Spleen (tissue), 11 donors: ENCODE measurements at regions not wholly inside any gene's neighbourhood (a gene's known extent, or its start where the extent isn't known, plus 50 kb on each side); places are given as distances from the start of the nearest gene placed in this dataset.
"Not testable (repeated sequence)": the region's sequence is repeated elsewhere in the genome, so short reads cannot be mapped to it uniquely, and the experiment has no call there.

Experiments used
- DNase-seq: peaks from one replicate; pipeline ENCODE4 v3.0.0-alpha.2; 2020
- H3K27ac ChIP-seq, 8 donors: fragments of 200-600 bp; sonication (generic) in 7 of 8; 1 replicate in 4 of 8; 2 replicates in 4 of 8; pipeline versions ENCODE4 v1.5.0 to v1.8.0; 2016 to 2021; ENCODE audit warnings: inconsistent platforms in 4 of 8, mild to moderate bottlenecking in 4 of 8, moderate library complexity in 1 of 8
- H3K27me3 ChIP-seq, 7 donors: fragments of 200-600 bp; sonication (generic) in 6 of 7; replicated peaks in 1 of 7; 1 replicate in 4 of 7; 2 replicates in 3 of 7; pipeline versions ENCODE4 v1.5.0 to v1.8.0; 2016 to 2021; ENCODE audit warnings: inconsistent platforms in 3 of 7, mild to moderate bottlenecking in 1 of 7
- H3K36me3 ChIP-seq, 6 donors: fragments of 200-600 bp; sonication (generic) in 5 of 6; 1 replicate in 4 of 6; 2 replicates in 2 of 6; pipeline versions ENCODE4 v1.5.0 to v1.8.0; 2016 to 2021; ENCODE audit warnings: inconsistent platforms in 2 of 6
- H3K4me1 ChIP-seq, 6 donors: fragments of 200-600 bp; sonication (generic) in 5 of 6; 1 replicate in 3 of 6; 2 replicates in 3 of 6; pipeline versions ENCODE4 v1.5.0 to v1.8.0; 2016 to 2021; ENCODE audit warnings: inconsistent platforms in 3 of 6
- H3K4me3 ChIP-seq, 8 donors: fragments of 200-600 bp; sonication (generic) in 7 of 8; 1 replicate in 4 of 8; 2 replicates in 4 of 8; pipeline versions ENCODE4 v1.5.0 to v1.8.0; 2016 to 2021; ENCODE audit warnings: inconsistent platforms in 4 of 8, mild to moderate bottlenecking in 4 of 8, moderate library complexity in 2 of 8
- H3K9me3 ChIP-seq, 8 donors: fragments of 200-600 bp; sonication (generic) in 7 of 8; 1 replicate in 4 of 8; 2 replicates in 4 of 8; pipeline versions ENCODE4 v1.5.0 to v1.8.0; 2016 to 2021; ENCODE audit warnings: inconsistent platforms in 4 of 8
- POLR2A ChIP-seq, 3 donors: fragments of 450-650 bp; IDR thresholded peaks; one replicate each; pipeline ENCODE4 v1.5.1; 2017; ENCODE audit warnings: antibody characterized with exemption in 3 of 3, mild to moderate bottlenecking in 1 of 3
- POLR2AphosphoS5 ChIP-seq, 3 donors: sonication (generic); formaldehyde crosslinking; IDR thresholded peaks; one replicate each; pipeline ENCODE4 v1.5.1; 2017; ENCODE audit warnings: antibody characterized with exemption in 3 of 3
- WGBS, 5 donors: extraction: QIAGEN DNeasy Blood & Tissue Kit in 3 of 5; methylation state at CpG; one replicate each; pipeline versions ENCODE4 v1.1.5 to v1.1.7; 2013 to 2018; 5-methylcytosine and 5-hydroxymethylcytosine counted together
- intact Hi-C: fragments of 100-400 bp; cut with DNase I; formaldehyde crosslinking; loops from one replicate; pipeline ENCODE4 v1.15.0; 2023; ENCODE audit warnings: low total_unique reads
- TF ChIP-seq, protein P1 (sequence below), 11 experiments: fragments of 200-600 bp in 7 of 11; fragments of 450-650 bp in 4 of 11; sonication (generic) in 4 of 11; IDR thresholded peaks in 8 of 11; conservative IDR thresholded peaks in 3 of 11; 1 replicate in 7 of 11; 2 replicates in 4 of 11; pipeline versions ENCODE4 v1.4.0 to v1.8.0; 2016 to 2021; ENCODE audit warnings: antibody characterized with exemption in 11 of 11, inconsistent platforms in 4 of 11, mild to moderate bottlenecking in 1 of 11
- donor health status: healthy with polysubstance abuse.
- donor health status: DM: no; HTN: no; CAD: no; lungs with moderate emphysema.
- donor health status: DM: no; HTN: no; CAD: no.
- donor health status: Bipolar disorder and iron deficiency.
- donor health status: healthy.
- donor health status: DM: no; HTN: no; CAD: no.
- donor health status: DM: yes; HTN: yes; CAD: no.

DNA sequence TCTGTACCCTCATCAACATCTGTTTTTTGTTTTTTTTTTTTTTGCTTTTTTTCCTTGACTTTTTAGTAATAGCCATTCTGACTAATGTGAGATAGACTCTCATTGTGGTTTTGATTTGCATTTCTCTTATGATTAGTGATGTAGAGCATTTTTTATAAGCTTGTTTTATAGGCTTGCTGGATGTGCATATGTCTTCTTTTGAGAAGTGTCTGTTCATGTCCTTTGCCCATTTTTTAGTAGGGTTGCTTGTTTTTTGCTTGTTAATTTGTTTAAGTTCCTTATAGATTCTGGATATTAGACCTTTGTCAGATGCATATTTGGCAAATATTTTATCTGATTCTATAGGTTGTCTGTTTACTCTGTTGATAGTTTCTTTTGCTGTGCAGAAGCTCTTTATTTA is 53.5 kb upstream of the FAR1 start:
- H3K9me3 ChIP-seq, result peaks cover 0 to 66% (median 55%) of the 10 kb centered on the region in 8 donors
- H3K27me3 ChIP-seq, H3K27ac ChIP-seq, H3K4me3 ChIP-seq, DNase-seq, intact Hi-C loops, H3K36me3 ChIP-seq, H3K4me1 ChIP-seq: not testable (repeated sequence)

DNA sequence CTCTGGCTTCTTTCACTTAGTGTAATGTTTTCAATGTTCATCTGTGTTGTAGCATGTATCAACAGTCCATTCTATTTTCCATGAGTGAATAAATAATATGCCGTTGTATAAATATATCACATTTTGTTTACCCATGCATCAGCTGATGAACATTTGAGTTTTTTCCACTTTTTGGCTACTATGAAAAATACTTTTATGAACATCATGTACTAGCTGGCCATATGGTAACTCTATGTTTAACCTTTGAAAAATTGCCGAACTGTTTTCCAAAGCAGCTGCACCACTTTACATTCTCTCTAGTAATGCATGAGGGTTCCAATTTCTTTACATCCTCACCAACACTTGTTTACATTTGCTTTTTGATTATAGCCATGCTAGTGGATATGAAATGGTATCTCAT is 59.8 kb upstream of the FAR1 start:
- Histone ChIP-seq H3K27me3 (no peaks in the 10 kb centered on the region), H3K4me1 (no peaks in the 10 kb centered on the region), H3K36me3 (no peaks in the 10 kb centered on the region), H3K4me3 (no peak overlapping the region), H3K9me3 (peaks cover 0 to 6% (median 3%) of the 10 kb centered on the region in 8 donors), H3K27ac (no peak overlapping the region)
- no peak for TF ChIP-seq POLR2A (IDR thresholded peaks at IDR 0.05)
- no peak for TF ChIP-seq POLR2AphosphoS5 (IDR thresholded peaks at IDR 0.05)
- TF ChIP-seq, protein P1, sequence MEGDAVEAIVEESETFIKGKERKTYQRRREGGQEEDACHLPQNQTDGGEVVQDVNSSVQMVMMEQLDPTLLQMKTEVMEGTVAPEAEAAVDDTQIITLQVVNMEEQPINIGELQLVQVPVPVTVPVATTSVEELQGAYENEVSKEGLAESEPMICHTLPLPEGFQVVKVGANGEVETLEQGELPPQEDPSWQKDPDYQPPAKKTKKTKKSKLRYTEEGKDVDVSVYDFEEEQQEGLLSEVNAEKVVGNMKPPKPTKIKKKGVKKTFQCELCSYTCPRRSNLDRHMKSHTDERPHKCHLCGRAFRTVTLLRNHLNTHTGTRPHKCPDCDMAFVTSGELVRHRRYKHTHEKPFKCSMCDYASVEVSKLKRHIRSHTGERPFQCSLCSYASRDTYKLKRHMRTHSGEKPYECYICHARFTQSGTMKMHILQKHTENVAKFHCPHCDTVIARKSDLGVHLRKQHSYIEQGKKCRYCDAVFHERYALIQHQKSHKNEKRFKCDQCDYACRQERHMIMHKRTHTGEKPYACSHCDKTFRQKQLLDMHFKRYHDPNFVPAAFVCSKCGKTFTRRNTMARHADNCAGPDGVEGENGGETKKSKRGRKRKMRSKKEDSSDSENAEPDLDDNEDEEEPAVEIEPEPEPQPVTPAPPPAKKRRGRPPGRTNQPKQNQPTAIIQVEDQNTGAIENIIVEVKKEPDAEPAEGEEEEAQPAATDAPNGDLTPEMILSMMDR (IDR thresholded peaks at IDR 0.05 in 8 of 11, conservative IDR thresholded peaks at IDR 0.05 in 3 of 11), result no peak
- intact Hi-C loops, result no loop called here
- 25 to 75% (median 70%) methylated on average over 2 of the region's 2 CpGs for WGBS, 5 donors
- no peak for DNase-seq

DNA sequence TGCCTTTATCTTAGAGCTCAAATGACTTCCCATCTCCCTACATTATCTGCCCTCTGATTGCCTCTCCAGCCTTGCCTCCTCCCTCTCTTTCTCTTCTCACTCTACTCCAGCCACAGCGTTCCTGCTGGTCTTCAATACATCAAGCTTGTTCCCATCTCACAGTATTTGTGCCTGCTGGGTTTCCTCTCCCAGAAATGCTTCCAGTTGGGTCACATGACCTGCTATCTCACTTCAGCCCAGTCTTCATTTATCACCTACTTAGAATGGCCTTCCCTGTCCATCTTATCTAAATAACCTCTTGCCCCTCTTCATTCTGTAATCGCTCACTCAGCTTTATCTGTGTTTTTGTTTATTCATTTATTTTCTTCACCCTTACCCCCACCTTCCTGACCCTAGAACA is 61.8 kb upstream of the FAR1 start:
- intact Hi-C loops, result no loop called here
- Histone ChIP-seq H3K4me1 (no peaks in the 10 kb centered on the region), H3K36me3 (no peaks in the 10 kb centered on the region), H3K9me3 (no peaks in the 10 kb centered on the region), H3K4me3 (no peak overlapping the region), H3K27ac (no peak overlapping the region), H3K27me3 (no peaks in the 10 kb centered on the region)
- TF ChIP-seq POLR2A (IDR thresholded peaks at IDR 0.05), result no peak
- TF ChIP-seq, protein P1 (IDR thresholded peaks at IDR 0.05 in 8 of 11, conservative IDR thresholded peaks at IDR 0.05 in 3 of 11), result no peak
- no peak for TF ChIP-seq POLR2AphosphoS5 (IDR thresholded peaks at IDR 0.05)
- 40 to 42% (median 41%) methylated on average over 2 of the region's 2 CpGs for WGBS, 5 donors
- DNase-seq, result no peak

DNA sequence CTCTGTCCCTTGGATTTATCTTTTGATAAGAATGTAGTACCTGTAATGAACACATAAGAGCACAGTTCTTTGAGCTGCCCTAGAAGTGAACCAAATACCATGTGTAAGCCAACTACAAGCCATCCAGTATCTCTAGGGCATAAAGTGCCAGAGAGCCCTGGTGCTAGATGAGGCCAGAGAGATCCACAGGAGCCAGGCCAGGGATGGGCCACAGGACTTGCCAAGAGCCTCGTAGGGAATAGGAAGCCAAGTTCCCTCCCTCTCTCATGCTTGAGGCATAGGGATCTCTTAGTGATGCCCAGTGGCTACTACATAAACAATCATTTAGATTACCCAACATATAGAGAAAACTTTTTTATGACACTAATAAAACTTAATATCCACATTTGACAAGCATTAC is 64.8 kb upstream of the FAR1 start:
- H3K36me3 ChIP-seq, result no peaks in the 10 kb centered on the region
- no peaks in the 10 kb centered on the region for H3K9me3 ChIP-seq
- no peak overlapping the region for H3K4me3 ChIP-seq
- WGBS, 5 donors, result 61 to 91% (median 76%) methylated on average over 1 of the region's 1 CpG
- no peaks in the 10 kb centered on the region for H3K4me1 ChIP-seq
- TF ChIP-seq POLR2A (IDR thresholded peaks at IDR 0.05) (no peak), POLR2AphosphoS5 (IDR thresholded peaks at IDR 0.05) (no peak)
- no peak overlapping the region for H3K27ac ChIP-seq
- intact Hi-C loops, result no loop called here
- no peaks in the 10 kb centered on the region for H3K27me3 ChIP-seq
- no peak for DNase-seq

DNA sequence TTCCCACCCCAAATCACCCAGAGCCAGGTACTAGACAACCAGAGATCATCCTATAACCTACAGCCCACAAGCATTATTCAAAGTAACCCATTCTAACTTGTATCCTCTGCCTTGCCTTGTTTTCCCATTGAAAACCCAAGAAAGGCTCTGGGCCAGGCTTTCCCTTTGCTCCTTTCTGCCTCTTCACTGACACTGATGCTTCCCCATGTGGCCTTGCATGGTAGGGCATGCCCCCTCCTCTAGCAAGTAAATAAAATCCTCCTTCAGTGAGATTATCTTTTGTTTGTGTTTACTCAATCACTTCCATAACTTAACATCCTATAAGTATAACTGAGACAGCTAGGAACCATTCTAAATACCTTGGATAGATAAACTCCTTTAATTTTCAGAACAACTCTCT is 65.6 kb upstream of the FAR1 start:
- no peak for TF ChIP-seq POLR2A (IDR thresholded peaks at IDR 0.05)
- no peak for TF ChIP-seq POLR2AphosphoS5 (IDR thresholded peaks at IDR 0.05)
- TF ChIP-seq, protein P1 (IDR thresholded peaks at IDR 0.05 in 8 of 11, conservative IDR thresholded peaks at IDR 0.05 in 3 of 11), result no peak
- Histone ChIP-seq H3K36me3 (no peaks in the 10 kb centered on the region), H3K27ac (no peak overlapping the region), H3K27me3 (no peaks in the 10 kb centered on the region), H3K4me3 (no peak overlapping the region), H3K9me3 (no peaks in the 10 kb centered on the region), H3K4me1 (no peaks in the 10 kb centered on the region)
- DNase-seq, result no peak
- intact Hi-C loops, result no loop called here
